Inferior parietal cortex (tissue), 1 donor: ENCODE measurements at regions not wholly inside any gene's neighbourhood (a gene's known extent, or its start where the extent isn't known, plus 50 kb on each side); places are given as distances from the start of the nearest gene placed in this dataset.
"Not testable (repeated sequence)": the region's sequence is repeated elsewhere in the genome, so short reads cannot be mapped to it uniquely, and the experiment has no call there.

Experiments used
- DNase-seq: peaks from one replicate; pipeline ENCODE4 v3.0.0-alpha.2; 2016; ENCODE audit errors: extremely low spot score

GRCh38 chr2:136286423-136286822 is 168.5 kb upstream of the CXCR4 start:
- no peak for DNase-seq

- no peak for DNase-seq
Observed at GRCh38 chr2:136284226-136285119, 166.5 kb upstream of the CXCR4 start.

GRCh38 chr2:136282251-136282650 is 164.3 kb upstream of the CXCR4 start:
- DNase-seq = no peak

- no peak for DNase-seq
Observed at GRCh38 chr2:136281281-136282114, 163.5 kb upstream of the CXCR4 start.

GRCh38 chr2:136266346-136266745 is 148.4 kb upstream of the CXCR4 start:
- DNase-seq = not testable (repeated sequence)

- DNase-seq = no peak
Observed at GRCh38 chr2:136259551-136259950, 141.6 kb upstream of the CXCR4 start.

- DNase-seq = no peak
Observed at GRCh38 chr2:136257893-136258292, 139.9 kb upstream of the CXCR4 start.

GRCh38 chr2:136255648-136256461 is 137.9 kb upstream of the CXCR4 start:
- DNase-seq = no peak

- DNase-seq = no peak
Observed at GRCh38 chr2:136255127-136255526, 137.2 kb upstream of the CXCR4 start.

GRCh38 chr2:136254681-136255080 is 136.7 kb upstream of the CXCR4 start:
- DNase-seq = no peak

- DNase-seq = no peak
Observed at GRCh38 chr2:136253288-136254004, 135.5 kb upstream of the CXCR4 start.

GRCh38 chr2:136251885-136252585 is 134.1 kb upstream of the CXCR4 start:
- no peak for DNase-seq

- no peak for DNase-seq
Observed at GRCh38 chr2:136251197-136251884, 133.4 kb upstream of the CXCR4 start.

GRCh38 chr2:136250131-136250530 is 132.2 kb upstream of the CXCR4 start:
- no peak for DNase-seq

GRCh38 chr2:136248907-136249306 is 131.0 kb upstream of the CXCR4 start:
- no peak for DNase-seq

- no peak for DNase-seq
Observed at GRCh38 chr2:136248242-136248641, 130.3 kb upstream of the CXCR4 start.

GRCh38 chr2:136247204-136247950 is 129.4 kb upstream of the CXCR4 start:
- peak; percentile 62 for DNase-seq

- DNase-seq = no peak
Observed at GRCh38 chr2:136246086-136246669, 128.2 kb upstream of the CXCR4 start.

- DNase-seq = no peak
Observed at GRCh38 chr2:136245211-136245610, 127.3 kb upstream of the CXCR4 start.
